ENCODE measurements at regions not wholly inside any gene's neighbourhood (a gene's known extent, or its start where the extent isn't known, plus 50 kb on each side); places are given as distances from the start of the nearest gene placed in this dataset.
A peak's percentile ranks its signal among the peaks of the same experiment; 100 is the strongest.
"Not testable (repeated sequence)": the region's sequence is repeated elsewhere in the genome, so short reads cannot be mapped to it uniquely, and the experiment has no call there.

GRCh38 chr2:111445941-111446340 lies 325.2 kb downstream of the BCL2L11 start:
- not testable (repeated sequence) for DNase-seq (ENCODE audit: low spot score)

DNA sequence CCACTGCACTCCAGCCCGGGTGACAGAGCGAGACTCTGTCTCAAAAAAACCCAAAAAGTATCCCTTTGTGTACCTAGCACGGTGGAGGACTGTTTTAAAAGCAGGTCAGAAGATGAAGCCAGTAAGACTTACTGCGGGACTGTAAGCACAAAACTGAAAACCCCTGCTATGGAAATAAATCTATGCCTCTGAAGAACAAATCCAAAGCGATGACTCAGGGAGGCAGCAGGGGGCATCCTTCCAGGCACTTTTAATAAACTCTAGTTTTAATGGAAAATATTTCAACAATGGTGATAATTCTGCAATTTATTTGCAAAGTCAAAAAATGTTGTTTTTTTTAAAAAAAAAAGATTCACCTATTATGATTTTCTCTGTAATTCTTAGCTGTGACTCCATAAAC lies 326.8 kb downstream of the BCL2L11 start:
- DNase-seq (ENCODE audit: low spot score), result not testable (repeated sequence)

- DNase-seq (ENCODE audit: low spot score), result not testable (repeated sequence)
Observed at GRCh38 chr2:111448796-111449195, 328.1 kb downstream of the BCL2L11 start.

- not testable (repeated sequence) for DNase-seq (ENCODE audit: low spot score)
Observed at GRCh38 chr2:111450526-111450925, 329.8 kb downstream of the BCL2L11 start.

GRCh38 chr2:111451692-111452199 lies 331.0 kb downstream of the BCL2L11 start:
- DNase-seq (ENCODE audit: low spot score), result not testable (repeated sequence)

GRCh38 chr2:111452208-111452607 lies 331.5 kb downstream of the BCL2L11 start:
- DNase-seq (ENCODE audit: low spot score), result not testable (repeated sequence)

DNA sequence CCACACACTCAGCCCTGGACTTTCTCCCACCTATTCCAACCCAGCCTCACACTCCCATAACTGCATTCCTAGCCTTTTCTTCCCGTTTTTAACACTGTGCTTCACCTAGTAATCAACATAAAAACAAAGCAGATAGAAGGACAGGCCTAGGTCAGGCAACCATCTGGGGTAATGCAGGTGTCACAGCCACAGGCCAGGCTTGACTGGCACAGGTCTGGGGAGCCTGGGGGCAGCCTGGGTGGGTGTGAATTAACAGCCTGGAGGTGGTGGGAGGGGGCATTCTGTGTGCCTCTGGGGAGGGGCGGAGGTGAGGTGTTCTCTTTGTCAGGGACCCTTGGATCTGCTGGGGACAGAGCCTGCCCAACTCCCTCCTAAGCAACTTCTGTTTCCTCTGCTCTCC lies 332.6 kb downstream of the BCL2L11 start:
- not testable (repeated sequence) for DNase-seq (ENCODE audit: low spot score)

DNA sequence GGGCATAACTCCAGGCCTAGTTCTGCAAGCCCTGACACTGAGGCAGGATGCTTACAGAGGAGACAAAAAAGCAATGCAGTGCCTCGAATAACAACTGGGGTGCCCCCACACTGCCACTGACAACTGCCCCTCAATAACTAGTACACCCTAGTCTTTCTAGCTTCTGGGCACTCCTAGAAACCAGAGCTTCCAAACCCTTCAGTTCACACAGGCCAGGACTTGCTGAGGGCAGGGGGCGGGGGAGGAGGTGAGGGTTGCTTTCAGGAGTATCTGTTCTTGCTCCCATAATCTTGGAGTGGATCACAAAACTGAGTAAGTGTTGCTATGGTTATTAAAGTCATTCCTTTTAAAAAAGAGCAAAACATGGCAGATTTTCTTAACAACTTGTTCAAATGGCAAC lies 333.1 kb downstream of the BCL2L11 start:
- DNase-seq (ENCODE audit: low spot score), result not testable (repeated sequence)

- DNase-seq (ENCODE audit: low spot score), result peak; percentile 5
Observed at GRCh38 chr2:111454404-111454803, 333.7 kb downstream of the BCL2L11 start.

DNA sequence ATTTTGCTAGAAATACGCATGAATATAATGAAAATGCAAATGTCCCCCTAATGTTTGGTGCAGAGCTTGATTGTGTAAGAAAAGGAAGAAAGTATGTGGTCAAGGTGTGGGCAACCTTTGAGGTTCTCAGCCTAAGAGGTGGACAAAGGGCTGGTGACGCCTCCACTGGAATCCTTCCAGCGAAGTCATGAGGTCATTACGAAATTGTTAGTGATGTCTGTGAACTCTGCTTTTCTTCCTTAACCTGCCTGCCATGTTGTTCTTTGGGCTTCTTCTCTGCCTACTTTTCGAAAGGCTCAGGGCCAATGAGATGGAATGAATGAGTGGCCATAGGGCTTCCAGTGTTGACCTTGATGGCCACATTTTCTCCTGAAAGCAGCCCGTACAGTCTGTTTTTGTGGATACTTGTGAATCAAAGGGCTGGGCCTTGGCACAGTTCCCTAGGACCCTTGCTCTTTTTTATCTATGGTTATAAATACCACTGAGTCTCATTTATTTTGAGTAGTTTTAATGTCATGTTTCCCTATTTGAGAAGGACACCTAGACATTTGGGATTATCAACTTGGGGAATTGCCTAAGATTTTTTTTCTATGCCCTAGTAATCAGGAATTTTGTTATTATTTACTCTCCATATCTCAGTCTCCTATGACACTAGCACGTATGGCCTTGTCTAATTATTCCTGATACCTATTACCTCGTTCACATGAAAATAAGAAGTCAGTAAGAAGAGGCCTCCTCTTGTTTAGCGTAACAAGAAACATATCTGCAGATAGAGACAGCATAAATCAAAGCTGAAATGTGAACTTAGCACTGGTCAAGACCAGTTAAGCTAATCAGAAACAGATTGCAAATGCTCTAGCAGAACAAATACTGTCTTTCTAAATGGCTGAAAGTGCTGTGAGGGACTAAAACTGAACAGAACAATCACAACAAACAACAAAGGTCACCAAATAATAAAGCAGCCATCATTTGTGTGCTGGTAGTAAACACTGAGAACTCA lies 334.6 kb downstream of the BCL2L11 start:
- DNase-seq (ENCODE audit: low spot score), result not testable (repeated sequence)

DNA sequence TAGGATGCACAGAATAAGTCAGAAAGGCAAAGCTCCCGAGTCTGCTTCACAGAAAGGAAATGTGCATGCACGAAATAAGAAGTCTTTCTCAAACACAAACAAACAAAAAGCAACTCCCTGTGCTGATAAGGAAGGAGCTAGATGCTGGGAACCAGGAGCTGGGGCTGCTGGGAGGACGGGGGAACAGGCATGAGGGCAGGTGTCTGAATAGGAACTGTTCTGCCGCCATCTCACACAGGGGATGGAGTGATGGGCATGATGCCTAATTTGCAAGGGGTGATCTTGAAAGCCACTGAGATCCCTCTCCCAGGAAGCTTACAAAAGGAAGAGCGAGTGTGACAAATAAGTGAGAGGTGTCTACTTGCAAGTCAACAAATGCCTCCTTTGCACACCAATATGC lies 336.5 kb downstream of the BCL2L11 start:
- DNase-seq (ENCODE audit: low spot score), result not testable (repeated sequence)

GRCh38 chr2:111460901-111461300 lies 340.2 kb downstream of the BCL2L11 start:
- not testable (repeated sequence) for DNase-seq (ENCODE audit: low spot score)

GRCh38 chr2:111461831-111462230 lies 341.1 kb downstream of the BCL2L11 start:
- DNase-seq (ENCODE audit: low spot score), result not testable (repeated sequence)

- not testable (repeated sequence) for DNase-seq (ENCODE audit: low spot score)
Observed at GRCh38 chr2:111462572-111462971, 341.9 kb downstream of the BCL2L11 start.

- DNase-seq (ENCODE audit: low spot score), result not testable (repeated sequence)
Observed at GRCh38 chr2:111463238-111463848, 342.6 kb downstream of the BCL2L11 start.

GRCh38 chr2:111463956-111464355 lies 343.2 kb downstream of the BCL2L11 start:
- not testable (repeated sequence) for DNase-seq (ENCODE audit: low spot score)

DNA sequence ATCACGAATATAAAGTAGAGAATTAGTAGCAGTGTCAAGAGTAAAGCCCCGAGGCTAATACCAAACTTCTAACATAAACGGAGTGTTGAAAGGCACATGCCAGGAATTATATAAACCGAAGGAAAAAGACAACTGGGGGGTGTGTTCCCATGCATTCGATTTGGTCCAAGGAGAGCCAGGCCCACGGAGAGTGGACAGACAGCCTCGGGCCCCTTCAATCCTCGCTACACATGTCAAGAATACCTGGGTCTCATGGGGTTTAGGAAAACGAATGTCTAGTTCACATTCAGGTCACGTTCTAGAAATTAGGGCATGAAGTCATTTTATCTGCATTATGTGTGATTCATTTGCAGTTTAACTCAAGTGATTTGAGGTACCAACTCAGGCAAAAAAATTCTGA lies 343.7 kb downstream of the BCL2L11 start:
- not testable (repeated sequence) for DNase-seq (ENCODE audit: low spot score)

DNA sequence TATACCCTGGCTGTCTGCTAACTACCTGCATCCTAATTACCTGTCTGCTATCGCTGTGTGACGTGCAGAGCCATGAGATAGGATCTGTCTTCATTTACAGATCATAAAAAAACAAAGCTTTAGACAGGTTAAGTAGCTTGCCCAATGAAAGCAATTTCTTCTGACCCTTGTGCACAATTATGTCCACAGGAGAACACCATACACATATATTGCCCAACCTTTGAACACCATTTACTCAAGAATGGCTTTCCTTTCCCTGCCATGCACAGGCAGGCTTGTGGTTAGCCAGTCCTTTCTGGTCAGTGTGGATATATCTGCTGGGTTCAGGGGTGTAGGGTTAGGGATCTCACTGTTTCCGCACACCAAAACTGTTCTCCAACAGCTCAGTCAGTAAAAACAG lies 344.8 kb downstream of the BCL2L11 start:
- DNase-seq (ENCODE audit: low spot score), result not testable (repeated sequence)

DNA sequence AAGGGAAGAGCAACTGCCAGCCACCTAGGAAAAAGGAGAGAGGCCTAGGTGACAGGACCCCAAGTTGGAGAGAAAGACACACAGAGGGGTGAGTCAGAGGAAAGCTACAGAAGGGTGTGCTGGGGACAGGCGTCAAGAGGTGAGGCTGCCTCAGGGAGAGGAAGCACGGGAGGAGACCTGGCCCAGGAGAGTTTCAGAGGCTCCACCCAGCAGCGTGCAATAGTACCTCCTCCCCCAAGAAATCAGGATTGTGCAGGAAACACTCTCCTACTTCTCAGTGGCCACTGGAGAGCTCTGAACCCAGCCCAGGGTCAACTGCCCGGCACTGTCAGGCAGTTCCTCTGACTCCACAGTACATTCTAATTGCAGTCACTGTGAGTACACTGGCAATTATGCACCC lies 346.0 kb downstream of the BCL2L11 start:
- not testable (repeated sequence) for DNase-seq (ENCODE audit: low spot score)

- not testable (repeated sequence) for DNase-seq (ENCODE audit: low spot score)
Observed at GRCh38 chr2:111470924-111471323, 350.2 kb downstream of the BCL2L11 start.

DNA sequence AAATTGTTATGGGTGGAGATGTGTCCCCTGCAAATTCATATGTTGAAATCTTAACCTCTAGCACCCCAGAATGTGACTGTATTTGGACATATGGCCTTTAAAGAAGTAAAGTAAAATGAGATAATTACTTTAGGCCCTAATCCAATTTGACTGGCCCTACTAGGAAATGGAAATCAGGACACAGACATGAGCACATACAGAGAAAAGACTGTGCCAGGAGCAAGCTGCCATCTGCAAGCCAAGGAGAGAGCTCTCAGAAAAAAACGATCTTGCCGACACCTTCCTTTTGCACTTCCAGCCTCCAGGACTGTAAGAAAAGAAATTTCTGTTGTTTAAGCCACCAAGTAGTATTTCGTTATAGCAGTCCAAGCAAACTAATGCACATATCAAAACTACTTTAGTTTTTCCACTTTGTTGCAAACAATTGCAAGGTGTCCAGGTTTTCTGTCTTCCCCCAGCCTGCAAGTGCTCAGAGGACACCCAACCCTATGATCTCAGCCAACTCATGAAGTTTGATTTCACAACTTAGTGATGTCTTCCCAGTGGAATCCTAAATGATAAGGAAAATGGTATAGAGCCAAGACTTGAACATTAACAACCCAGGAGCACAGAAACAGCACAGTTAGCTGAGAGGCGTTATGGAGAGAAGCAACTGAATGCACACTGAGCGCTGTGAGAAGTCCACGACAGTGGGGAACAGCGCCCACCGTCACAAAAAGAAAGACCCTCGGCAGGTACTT lies 351.2 kb downstream of the BCL2L11 start:
- not testable (repeated sequence) for DNase-seq (ENCODE audit: low spot score)

DNA sequence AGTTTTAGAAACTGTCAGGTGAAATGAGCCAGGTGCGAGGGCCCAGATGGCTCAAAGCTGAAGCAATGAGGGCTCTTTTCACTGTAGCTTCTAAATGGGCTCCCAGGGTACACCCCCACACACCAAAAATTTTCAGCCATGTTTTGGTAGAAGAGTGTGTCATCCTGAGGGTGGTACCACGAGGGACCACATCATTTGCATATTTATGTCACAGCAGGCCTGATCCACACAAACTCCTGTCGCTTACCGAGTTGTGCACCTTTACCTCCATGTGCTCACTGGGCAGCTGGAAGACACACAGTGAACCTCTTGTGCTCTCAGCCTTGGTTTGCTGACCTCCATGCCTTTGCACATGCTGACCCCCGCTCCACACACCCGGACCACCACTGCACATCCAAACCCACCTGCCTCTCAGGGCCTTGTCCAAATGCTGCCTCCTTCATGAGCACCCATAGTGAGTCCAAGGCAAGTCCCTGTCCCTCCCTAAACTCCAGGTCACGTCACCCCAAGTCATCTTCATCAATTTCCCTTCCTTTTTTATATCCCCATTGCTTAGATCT lies 352.2 kb downstream of the BCL2L11 start:
- not testable (repeated sequence) for DNase-seq (ENCODE audit: low spot score)

All from pons (tissue), 1 donor.